Pancreas (tissue), 10 donors: ENCODE measurements at regions not wholly inside any gene's neighbourhood (a gene's known extent, or its start where the extent isn't known, plus 50 kb on each side); places are given as distances from the start of the nearest gene placed in this dataset.

Source experiments
- ATAC-seq, 4 donors: fragments of 200-7000 bp; cut with Tn5 transposase; one replicate each; pipeline versions ENCODE4 v1.8.0 to v1.9.1; 2020; ENCODE audit warnings: mild to moderate bottlenecking in 4 of 4, moderate library complexity in 4 of 4
- DNase-seq, 6 donors: peaks; one replicate each; pipeline ENCODE4 v3.0.0-alpha.2; 2020
- FAIRE-seq: peaks from 2 replicates; lab custom pipeline; 2012; peaks lifted over from hg19 to GRCh38; lab: Jason Lieb, UNC
- H3K27ac ChIP-seq, 4 donors: fragments of 200-600 bp; sonication (generic); 1 replicate in 3 of 4; 2 replicates in 1 of 4; pipeline versions ENCODE4 v1.5.0 to v1.8.0; 2020
- H3K27me3 ChIP-seq, 4 donors: fragments of 200-600 bp; one replicate each; pipeline ENCODE4 v1.8.0; 2021
- H3K36me3 ChIP-seq, 3 donors: fragments of 200-600 bp; sonication (generic) in 1 of 3; one replicate each; pipeline versions ENCODE4 v1.5.0 to v1.8.0; 2020 to 2021
- H3K4me1 ChIP-seq, 3 donors: fragments of 200-600 bp; one replicate each; pipeline ENCODE4 v1.8.0; 2021
- H3K4me3 ChIP-seq, 4 donors: fragments of 200-600 bp; sonication (generic) in 2 of 4; one replicate each; pipeline versions ENCODE4 v1.5.0 to v1.8.0; 2020 to 2021
- H3K9me3 ChIP-seq, 4 donors: fragments of 200-600 bp; one replicate each; pipeline ENCODE4 v1.8.0; 2021
- CTCF ChIP-seq, 4 donors: fragments of 200-600 bp; sonication (generic) in 3 of 4; IDR thresholded peaks; one replicate each; pipeline versions ENCODE4 v1.5.0 to v1.8.0; 2021; ENCODE audit warnings: antibody characterized with exemption in 4 of 4
- WGBS, 2 donors: extraction: QIAGEN DNeasy Blood & Tissue Kit; methylation state at CpG; one replicate each; pipeline ENCODE4 v1.1.7; 2013; 5-methylcytosine and 5-hydroxymethylcytosine counted together
- intact Hi-C, 3 donors: fragments of 100-400 bp; cut with DNase I; formaldehyde crosslinking; loops; one replicate each; pipeline versions ENCODE4 v1.11.1 to v1.14.2; 2022
- donor health status: healthy with polysubstance abuse.
- donor health status: DM: no; HTN: no; CAD: no; lungs with moderate emphysema.
- donor health status: DM: no; HTN: no; CAD: no.
- donor health status: control.
- donor health status: control.
- donor health status: Bipolar disorder and iron deficiency.
- donor health status: DM: yes; HTN: yes; CAD: no.
- donor health status: DM: no; HTN: no; CAD: no.
- donor health status: DM: no; HTN: no; CAD: no.
- donor health status: DM: yes; HTN: yes; CAD: no.

DNA sequence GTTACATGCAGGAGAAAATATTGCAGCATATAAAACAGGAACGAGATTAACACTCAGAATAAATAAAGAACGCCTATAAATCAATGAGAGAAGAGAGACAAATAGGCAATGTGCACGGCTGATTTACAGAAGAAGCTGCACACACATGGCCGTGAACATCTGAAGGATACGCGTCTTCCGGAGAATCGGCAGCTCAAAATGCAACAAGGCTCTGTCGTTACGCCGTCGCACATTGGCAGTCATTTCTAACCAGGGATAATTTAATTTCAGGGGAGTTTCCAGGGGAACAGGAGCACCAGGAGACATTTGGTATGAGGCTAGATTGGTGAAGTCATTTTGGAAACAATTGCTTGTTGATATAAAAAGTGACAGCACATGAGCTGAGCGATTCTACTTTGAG, 745.2 kb downstream of the BRD1 start:
- Histone ChIP-seq H3K9me3 (no peaks in the 10 kb centered on the region), H3K4me1 (no peaks in the 10 kb centered on the region), H3K4me3 (no peak overlapping the region), H3K27me3 (no peaks in the 10 kb centered on the region), H3K27ac (no peak overlapping the region), H3K36me3 (no peaks in the 10 kb centered on the region)
- ATAC-seq: no peak
- WGBS, 2 donors: 72 to 77% methylated on average over 13 of the region's 13 CpGs
- no peak for TF ChIP-seq CTCF (IDR thresholded peaks at IDR 0.05)
- DNase-seq: no peak
- no peak for FAIRE-seq
- intact Hi-C loops: no loop called here

- intact Hi-C loops: no loop called here
- DNase-seq (no peak), ATAC-seq (no peak), FAIRE-seq (no peak)
- Histone ChIP-seq H3K36me3 (no peaks in the 10 kb centered on the region), H3K4me3 (no peak overlapping the region), H3K9me3 (no peaks in the 10 kb centered on the region), H3K27me3 (no peaks in the 10 kb centered on the region), H3K4me1 (no peaks in the 10 kb centered on the region), H3K27ac (no peak overlapping the region)
- no peak for TF ChIP-seq CTCF (IDR thresholded peaks at IDR 0.05)
- 67 to 74% methylated on average over 10 of the region's 10 CpGs for WGBS, 2 donors
These were observed 745.7 kb downstream of the BRD1 start for GRCh38 chr22:49081926-49082325.

DNA sequence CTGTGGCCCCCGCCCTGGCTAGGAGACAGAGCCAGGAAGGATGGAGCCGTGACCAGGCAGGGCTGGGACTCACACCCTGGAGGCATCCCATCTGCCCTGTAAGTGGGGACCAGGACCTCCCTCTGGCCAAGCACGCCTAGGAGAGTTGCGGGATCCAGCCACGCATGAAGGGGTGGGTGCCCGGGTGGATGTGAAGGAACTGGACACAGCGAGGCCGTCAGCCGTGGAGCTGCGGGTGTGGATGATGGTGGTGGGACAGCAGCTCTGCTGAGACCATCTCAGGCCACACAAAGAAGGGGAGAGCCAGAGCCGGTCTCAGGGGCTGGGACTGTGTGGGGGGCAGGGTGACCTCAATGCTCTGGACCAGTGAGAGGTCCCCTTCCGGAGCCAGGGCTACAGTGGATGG, 746.4 kb downstream of the BRD1 start:
- H3K27me3 ChIP-seq: no peaks in the 10 kb centered on the region
- intact Hi-C loops: no loop called here

GRCh38 chr22:49080631-49081030, 747.0 kb downstream of the BRD1 start:
- Histone ChIP-seq H3K9me3 (no peaks in the 10 kb centered on the region), H3K27ac (no peak overlapping the region), H3K4me1 (no peaks in the 10 kb centered on the region), H3K4me3 (no peak overlapping the region), H3K27me3 (no peaks in the 10 kb centered on the region), H3K36me3 (no peaks in the 10 kb centered on the region)
- ATAC-seq: no peak
- no peak for TF ChIP-seq CTCF (IDR thresholded peaks at IDR 0.05)
- peak in 1 of 6 donors; percentile 35 for DNase-seq
- WGBS, 2 donors: 70 to 76% methylated on average over 14 of the region's 14 CpGs
- FAIRE-seq: no peak
- intact Hi-C loops: no loop called here

More for the DNA sequence above, 746.4 kb downstream of the BRD1 start:
- H3K4me3 ChIP-seq: no peak overlapping the region
- 69 to 82% methylated on average over 12 of the region's 12 CpGs for WGBS, 2 donors
- H3K4me1 ChIP-seq: no peaks in the 10 kb centered on the region
- H3K36me3 ChIP-seq: no peaks in the 10 kb centered on the region
- no peaks in the 10 kb centered on the region for H3K9me3 ChIP-seq
- TF ChIP-seq CTCF (IDR thresholded peaks at IDR 0.05): no peak
- ATAC-seq (no peak), DNase-seq (peak in 1 of 6 donors; percentile 42), FAIRE-seq (no peak)
- H3K27ac ChIP-seq: no peak overlapping the region

DNA sequence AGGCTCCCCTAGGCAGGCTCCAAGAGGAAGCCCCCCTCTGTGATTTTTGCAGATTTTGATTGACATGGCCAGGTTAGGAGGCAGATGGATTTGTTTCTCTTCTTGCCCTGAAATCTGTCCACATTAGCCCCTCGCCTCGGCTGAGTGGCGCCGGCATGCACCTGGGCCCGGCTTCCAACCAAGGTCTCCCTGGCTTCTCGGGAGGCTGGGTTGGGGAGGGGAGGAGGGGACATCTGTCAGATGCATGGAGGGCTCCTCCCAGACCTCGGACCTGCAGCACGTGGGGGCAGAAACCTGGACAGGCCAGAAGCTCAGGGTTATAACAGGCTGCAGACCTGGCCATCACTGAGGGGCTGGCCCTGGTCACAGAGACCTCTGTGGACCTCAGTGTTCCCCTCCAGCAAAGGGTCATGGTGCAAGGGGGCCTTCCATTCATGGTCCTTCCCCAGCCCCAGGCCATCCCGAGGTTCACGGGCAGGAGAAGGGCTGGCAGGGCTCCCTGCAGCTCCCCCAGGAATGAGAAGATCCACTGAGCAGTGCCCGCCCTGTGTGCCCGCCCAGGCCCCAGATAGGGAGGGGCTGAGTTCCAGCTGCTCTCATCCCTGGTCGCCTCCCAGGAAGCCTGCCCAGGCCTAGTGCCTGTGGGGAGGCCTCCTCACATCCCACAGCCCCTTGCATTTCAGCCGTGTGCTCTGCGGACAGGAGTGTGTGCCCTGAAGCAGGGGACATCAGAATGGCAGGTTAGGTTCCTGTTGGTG, 747.8 kb downstream of the BRD1 start:
- DNase-seq: peak in 1 of 6 donors; percentile 36
- H3K36me3 ChIP-seq: no peaks in the 10 kb centered on the region
- WGBS, 2 donors: 69 to 70% methylated on average over 15 of the region's 15 CpGs
- TF ChIP-seq CTCF (IDR thresholded peaks at IDR 0.05): no peak
- no peaks in the 10 kb centered on the region for H3K4me1 ChIP-seq
- ATAC-seq: no peak
- H3K9me3 ChIP-seq: no peaks in the 10 kb centered on the region
- no peaks in the 10 kb centered on the region for H3K27me3 ChIP-seq
- H3K27ac ChIP-seq: no peak overlapping the region
- H3K4me3 ChIP-seq: no peak overlapping the region
- intact Hi-C loops: no loop called here
- no peak for FAIRE-seq
